ENCODE measurements at regions not wholly inside any gene's neighbourhood (a gene's known extent, or its start where the extent isn't known, plus 50 kb on each side); places are given as distances from the start of the nearest gene placed in this dataset.
A peak's percentile ranks its signal among the peaks of the same experiment; 100 is the strongest.

- H3K4me3 ChIP-seq, result no peak overlapping the region
- intact Hi-C loops (cut with DNase I), result no loop called here
- H3K4me1 ChIP-seq (replicated peaks in 1 of 2), result no peaks in the 10 kb centered on the region
- DNase-seq, result no peak
- H3K9me3 ChIP-seq (replicated peaks in 1 of 3), result no peaks in the 10 kb centered on the region
- 79 to 84% (median 82%) methylated on average over 21 of the region's 21 CpGs for WGBS, 4 donors
- H3K27ac ChIP-seq, result no peak overlapping the region
- no peaks in the 10 kb centered on the region for H3K27me3 ChIP-seq
- no peaks in the 10 kb centered on the region for H3K36me3 ChIP-seq (replicated peaks in 1 of 2)
- TF ChIP-seq CTCF (IDR thresholded peaks at IDR 0.05) (peak in 1 of 6 experiments; percentile 6), POLR2A (IDR thresholded peaks at IDR 0.05) (no peak)
Measured at GRCh38 chr15:96462768-96463750, 132.6 kb downstream of the NR2F2 start.

- Histone ChIP-seq H3K36me3 (replicated peaks in 1 of 2) (no peaks in the 10 kb centered on the region), H3K9me3 (replicated peaks in 1 of 3) (no peaks in the 10 kb centered on the region), H3K27ac (no peak overlapping the region), H3K4me3 (no peak overlapping the region), H3K4me1 (replicated peaks in 1 of 2) (no peaks in the 10 kb centered on the region), H3K27me3 (no peaks in the 10 kb centered on the region)
- TF ChIP-seq CTCF (IDR thresholded peaks at IDR 0.05), result no peak
- intact Hi-C loops (cut with DNase I), result no loop called here
- peak in 1 of 7 donors; percentile 6 for DNase-seq
- WGBS, 4 donors, result 37 to 59% (median 55%) methylated on average over 4 of the region's 4 CpGs
Measured at GRCh38 chr15:96466389-96466947, 136.0 kb downstream of the NR2F2 start.

GRCh38 chr15:96468036-96468435 is 137.5 kb downstream of the NR2F2 start:
- 92 to 99% (median 94%) methylated on average over 3 of the region's 3 CpGs for WGBS, 4 donors
- intact Hi-C loops (cut with DNase I), result no loop called here

More at GRCh38 chr15:96468036-96468435, 137.5 kb downstream of the NR2F2 start:
- no peaks in the 10 kb centered on the region for H3K4me1 ChIP-seq (replicated peaks in 1 of 2)
- H3K4me3 ChIP-seq, result no peak overlapping the region
- DNase-seq, result no peak
- H3K27me3 ChIP-seq, result no peaks in the 10 kb centered on the region
- H3K27ac ChIP-seq, result no peak overlapping the region
- H3K36me3 ChIP-seq (replicated peaks in 1 of 2), result no peaks in the 10 kb centered on the region
- no peaks in the 10 kb centered on the region for H3K9me3 ChIP-seq (replicated peaks in 1 of 3)
- TF ChIP-seq POLR2A (IDR thresholded peaks at IDR 0.05), result no peak
- no peak for TF ChIP-seq CTCF (IDR thresholded peaks at IDR 0.05)
